Right lobe of liver (tissue), 4 donors: ENCODE measurements at regions not wholly inside any gene's neighbourhood (a gene's known extent, or its start where the extent isn't known, plus 50 kb on each side); places are given as distances from the start of the nearest gene placed in this dataset.

Experiments
- CTCF ChIP-seq, 4 donors: fragments of 200-600 bp in 3 of 4; fragments of 450-650 bp in 1 of 4; IDR thresholded peaks; one replicate each; pipeline versions ENCODE4 v1.5.1 to v1.8.0; 2016 to 2022; ENCODE audit warnings: antibody characterized with exemption in 4 of 4, mild to moderate bottlenecking in 2 of 4
- POLR2A ChIP-seq: fragments of 450-650 bp; IDR thresholded peaks from one replicate; pipeline ENCODE4 v1.6.1; 2017; ENCODE audit warnings: antibody characterized with exemption, mild to moderate bottlenecking
- donor health status: DM: no; HTN: no; CAD: no.
- donor health status: DM: no; HTN: no; CAD: no.
- donor health status: DM: no; HTN: yes; CAD: no.

DNA sequence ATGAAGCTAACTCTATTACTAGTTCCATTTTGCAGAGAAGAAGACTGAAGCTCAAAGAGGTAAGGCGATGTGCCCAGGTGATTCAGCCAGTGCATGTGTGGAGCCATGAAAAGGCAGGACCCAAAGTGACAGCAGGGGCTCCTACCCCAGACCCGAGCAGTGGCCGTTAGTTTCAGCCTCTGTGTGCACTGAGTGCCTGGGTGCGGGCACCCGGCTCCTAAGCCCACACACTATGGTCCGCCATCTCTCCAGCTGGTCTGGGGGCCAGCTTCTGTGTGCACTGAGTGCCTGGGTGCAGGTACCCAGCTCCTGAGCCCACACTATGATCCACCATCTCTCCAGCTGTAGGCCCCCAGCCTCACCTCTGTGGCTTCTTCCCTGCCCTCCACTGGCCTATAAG is 123.5 kb upstream of the CST7 start:
- no peak for TF ChIP-seq CTCF (IDR thresholded peaks at IDR 0.05)
- TF ChIP-seq POLR2A: no peak
